ENCODE measurements at regions not wholly inside any gene's neighbourhood (a gene's known extent, or its start where the extent isn't known, plus 50 kb on each side); places are given as distances from the start of the nearest gene placed in this dataset.

- TF ChIP-seq CTCF (IDR thresholded peaks at IDR 0.05): no peak
- no peak for TF ChIP-seq POLR2A (IDR thresholded peaks at IDR 0.05)
- no peak for TF ChIP-seq POLR2AphosphoS5 (IDR thresholded peaks at IDR 0.05)
- no peak for TF ChIP-seq EP300 (IDR thresholded peaks at IDR 0.05)
These were observed 67.2 kb upstream of the ARHGAP29 start for GRCh38 chr1:94304553-94304952.

Data from upper lobe of left lung (tissue), 4 donors.